HG03565 (cell line): ENCODE measurements at regions not wholly inside any gene's neighbourhood (a gene's known extent, or its start where the extent isn't known, plus 50 kb on each side); places are given as distances from the start of the nearest gene placed in this dataset.

Experiments used
- ATAC-seq: cut with Tn5 transposase; IDR thresholded peaks from one replicate; pipeline ENCODE4 v1.9.1; 2021; ENCODE audit warnings: mild to moderate bottlenecking, moderate library complexity; ENCODE audit not compliant: unreplicated experiment

DNA sequence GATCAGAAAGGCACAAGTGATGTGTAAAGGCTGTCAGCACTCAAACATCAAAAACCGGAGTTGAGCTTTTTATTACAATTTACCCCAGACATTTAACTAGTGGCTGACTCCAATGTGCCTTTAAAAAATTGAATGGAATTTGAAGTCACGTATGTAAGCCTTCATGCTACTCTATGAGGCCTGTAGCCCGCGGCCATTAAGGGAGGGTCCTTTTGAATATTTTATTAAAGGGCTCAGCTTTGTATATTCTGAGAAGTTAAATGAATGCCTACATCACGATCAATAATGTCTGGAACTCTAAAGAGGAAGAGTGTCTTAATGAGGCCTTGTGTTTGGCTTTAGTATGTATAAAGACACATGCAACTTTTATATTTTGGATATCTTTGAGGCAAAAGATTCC, 916.6 kb upstream of the CELF2 start:
- no peak for ATAC-seq

DNA sequence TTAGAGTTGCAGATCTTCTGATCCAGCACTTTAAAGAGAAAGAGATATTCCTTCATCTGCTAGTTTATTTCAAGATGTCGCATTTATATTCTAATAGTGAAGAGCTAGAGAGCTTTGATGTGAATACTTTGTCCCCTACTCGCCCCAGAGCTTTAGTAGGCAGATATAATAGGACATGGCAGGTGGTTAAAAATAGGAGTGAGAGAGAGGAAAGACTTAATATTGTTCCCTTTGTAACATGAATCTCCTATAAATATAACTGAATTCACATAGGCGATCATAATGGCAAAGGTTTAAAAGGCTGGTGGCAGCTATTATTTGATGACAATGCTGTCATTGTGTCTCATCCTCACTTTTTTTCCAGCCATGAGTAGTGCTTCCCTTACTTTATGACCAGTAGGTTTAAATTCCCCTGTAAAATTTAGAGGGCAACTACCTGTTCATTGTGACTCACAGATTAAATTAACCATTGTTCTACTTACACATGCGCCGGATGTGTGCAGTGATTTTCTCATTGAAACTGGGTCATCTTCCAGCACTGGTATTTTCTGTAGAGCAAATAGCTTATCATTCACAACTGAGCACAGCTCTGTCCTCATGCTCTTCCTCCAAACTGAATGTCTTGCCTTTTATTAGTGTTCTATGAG, 906.7 kb upstream of the CELF2 start:
- no peak for ATAC-seq

DNA sequence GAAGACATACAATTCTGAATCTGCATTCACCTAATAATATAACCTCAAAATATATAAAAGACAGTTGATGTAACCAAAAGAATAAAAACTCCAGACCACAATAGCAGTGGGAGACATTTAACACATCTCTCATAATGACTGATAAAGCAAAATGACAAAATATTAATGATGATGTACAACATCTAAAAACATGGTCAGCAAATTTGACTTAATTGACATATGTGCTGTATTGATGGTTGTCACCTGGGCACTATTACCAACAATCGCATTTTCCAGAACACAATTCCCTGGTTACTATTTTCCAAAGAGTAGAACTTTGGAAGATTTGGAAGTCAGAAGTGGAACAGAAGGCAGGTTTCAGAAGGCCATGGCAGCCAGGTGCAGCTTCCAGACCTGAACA, 899.5 kb upstream of the CELF2 start:
- no peak for ATAC-seq

DNA sequence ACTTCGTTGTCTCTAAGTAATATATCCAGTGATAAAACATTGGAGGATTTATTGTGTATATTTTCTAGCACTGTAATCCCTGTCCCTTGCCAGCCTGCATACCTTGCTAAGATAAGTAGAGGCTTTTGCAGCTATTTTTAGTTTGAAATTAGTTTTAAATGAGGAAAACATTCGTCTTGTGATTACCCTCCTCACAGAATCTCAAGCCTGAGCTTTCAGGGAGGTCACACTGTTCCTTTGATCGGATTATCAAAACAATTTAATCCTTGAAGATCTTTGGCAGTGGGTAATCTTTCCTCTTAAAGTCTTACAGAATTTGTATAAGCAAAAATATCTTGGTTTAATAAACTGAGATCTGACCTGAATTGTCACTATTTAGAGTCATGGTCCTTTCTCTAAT, 897.0 kb upstream of the CELF2 start:
- no peak for ATAC-seq

DNA sequence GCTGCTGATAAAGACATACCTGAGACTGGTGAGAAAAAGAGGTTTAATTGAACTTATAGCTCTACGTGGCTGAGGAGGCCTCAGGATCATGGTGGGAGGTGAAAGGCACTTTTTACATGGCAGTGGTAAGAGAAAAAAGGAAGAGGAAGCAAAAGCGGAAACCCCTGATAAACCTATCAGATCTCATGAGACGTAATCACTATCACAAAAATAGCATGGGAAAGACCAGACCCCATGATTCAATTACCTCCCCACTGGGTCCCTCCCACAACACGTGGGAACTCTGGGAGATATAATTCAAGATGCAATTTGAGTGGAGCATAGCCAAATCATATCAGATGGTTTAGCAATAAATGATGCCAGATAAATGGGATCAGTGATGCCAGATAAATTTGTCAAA, 892.0 kb upstream of the CELF2 start:
- no peak for ATAC-seq

DNA sequence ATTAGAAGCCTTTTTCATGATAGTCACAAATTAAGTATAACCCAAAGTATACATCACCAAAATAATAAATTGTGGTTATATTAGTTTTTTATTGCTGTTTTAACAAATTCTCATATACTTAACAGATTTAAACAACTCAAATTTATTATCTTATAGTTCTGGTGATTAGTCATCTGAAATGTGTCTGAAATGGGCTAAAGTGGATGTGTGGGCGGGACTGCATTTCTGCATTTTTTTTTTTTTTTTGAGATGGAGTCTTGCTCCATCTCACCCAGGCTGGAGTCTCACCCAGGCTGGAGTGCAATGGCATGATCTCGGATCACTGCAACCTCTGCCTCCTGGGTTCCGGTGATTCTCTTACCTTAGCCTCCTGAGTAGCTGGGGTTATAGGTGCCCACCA, 891.5 kb upstream of the CELF2 start:
- no peak for ATAC-seq

DNA sequence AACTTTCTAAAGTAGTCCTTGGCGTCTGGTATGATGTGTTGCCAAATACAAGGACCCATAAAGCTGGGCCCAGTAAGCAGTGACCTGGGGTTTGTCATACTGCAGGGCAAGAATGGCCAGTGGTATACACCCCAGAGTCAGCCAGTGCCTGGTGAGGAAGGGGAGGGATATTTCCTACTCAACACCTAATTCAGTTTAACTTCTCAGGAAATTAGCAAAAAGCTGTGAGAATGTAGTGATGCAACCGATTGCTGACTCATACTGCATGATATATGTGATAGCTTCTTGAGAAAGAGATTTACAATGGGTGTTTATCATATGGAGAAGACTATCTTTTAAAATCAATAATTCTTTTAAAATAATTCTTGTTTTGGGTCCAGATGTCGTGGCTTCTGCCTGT, 889.3 kb upstream of the CELF2 start:
- no peak for ATAC-seq

DNA sequence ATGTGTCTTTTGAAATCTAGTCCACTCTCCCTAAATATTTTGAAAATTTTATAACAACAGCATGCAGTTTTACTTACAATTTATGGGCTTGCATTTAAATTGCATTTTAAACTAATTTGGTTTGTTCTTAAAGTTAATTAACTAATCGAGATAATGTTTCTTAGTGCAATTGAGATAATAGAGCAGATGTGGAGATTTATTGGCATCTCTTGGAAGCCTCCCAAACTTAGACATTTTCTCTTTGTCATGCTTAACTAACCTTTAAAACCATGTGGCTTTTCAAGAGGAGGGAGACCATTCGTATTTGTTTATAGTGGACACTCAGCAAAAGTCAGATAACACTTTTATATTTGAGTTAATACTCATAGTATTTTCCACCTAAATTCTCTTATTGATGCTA, 887.0 kb upstream of the CELF2 start:
- ATAC-seq: no peak

DNA sequence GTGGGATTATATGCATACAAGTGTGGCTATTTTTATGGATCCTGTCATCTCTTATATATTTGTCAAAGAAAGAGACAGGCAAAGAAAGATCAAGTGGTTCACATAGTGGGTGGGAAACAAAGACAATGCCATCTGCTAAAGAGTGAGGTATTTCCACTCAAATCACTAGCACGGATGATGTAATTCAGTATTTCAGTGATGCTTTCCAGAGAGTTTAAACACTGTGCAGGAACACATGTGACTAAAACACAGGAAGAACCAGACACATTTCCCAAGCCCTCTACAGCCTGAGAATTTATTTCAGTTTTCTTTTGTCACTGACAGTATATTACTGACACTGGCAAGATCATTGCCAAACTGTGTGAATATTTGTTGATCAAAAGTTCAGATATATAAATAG, 885.7 kb upstream of the CELF2 start:
- ATAC-seq: no peak

DNA sequence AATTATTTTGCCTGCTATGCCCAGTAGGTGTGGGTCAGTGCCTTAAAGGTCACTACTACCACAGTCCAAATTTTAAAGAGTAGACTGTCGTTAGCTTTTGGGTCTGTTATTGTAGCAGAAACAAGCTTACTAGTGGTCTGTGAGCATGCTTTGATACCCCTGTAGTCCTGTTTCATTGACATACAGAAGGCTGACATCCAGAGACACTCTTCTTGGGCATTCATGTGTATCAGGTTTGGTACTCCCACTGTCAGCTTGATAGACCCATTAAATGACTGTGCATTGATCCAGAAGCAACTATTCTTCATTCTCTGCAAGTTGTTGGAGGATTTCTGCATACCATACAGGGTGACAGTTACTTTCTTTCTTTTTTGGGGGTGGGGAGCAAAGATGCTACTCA, 884.4 kb upstream of the CELF2 start:
- no peak for ATAC-seq

DNA sequence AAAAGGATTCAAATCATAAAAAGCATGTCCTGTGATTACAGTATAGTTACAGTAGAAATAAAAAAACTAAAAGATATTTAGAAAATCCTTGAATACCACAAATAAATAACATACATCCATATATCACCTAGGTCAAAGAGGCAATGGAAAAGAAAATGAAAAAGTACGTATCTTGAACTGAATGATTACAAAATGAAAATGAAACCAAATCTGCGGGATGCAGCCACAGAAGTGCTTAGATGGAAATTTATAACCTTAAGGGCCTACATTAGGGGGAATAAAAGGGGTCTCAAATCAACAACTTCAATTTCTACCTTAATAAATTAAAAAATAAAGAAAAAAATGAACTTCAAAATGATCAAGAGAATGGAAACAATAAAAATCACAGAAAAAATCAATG, 879.0 kb upstream of the CELF2 start:
- no peak for ATAC-seq

DNA sequence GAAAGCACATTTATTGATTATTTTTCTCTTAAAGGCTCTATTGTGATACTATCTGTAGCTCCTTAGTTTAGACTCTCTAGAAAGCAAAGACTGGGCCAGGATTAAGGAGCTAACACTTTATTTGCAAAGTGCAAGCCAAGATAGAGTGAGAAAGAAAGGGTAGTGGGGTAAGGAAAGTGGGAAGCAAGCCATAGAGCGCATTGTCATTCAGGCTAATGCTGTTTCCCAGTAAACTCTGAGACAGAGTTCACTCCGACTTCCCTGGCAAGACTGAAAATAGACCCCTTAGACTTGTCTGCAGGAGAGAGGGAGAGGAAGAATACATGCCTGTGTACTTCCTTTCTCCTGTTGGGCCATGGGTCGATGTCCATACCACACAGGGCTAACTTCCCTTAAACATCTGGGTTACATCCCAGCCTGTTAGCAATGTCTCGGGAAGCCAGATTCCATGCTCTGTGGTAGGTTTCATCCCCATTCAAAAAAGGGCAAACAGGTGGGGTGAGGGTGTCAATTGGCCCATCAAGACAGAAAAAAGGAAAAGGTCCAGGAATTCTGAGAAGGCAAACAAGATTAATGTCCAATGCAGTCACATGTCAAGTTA, 875.8 kb upstream of the CELF2 start:
- ATAC-seq: no peak

DNA sequence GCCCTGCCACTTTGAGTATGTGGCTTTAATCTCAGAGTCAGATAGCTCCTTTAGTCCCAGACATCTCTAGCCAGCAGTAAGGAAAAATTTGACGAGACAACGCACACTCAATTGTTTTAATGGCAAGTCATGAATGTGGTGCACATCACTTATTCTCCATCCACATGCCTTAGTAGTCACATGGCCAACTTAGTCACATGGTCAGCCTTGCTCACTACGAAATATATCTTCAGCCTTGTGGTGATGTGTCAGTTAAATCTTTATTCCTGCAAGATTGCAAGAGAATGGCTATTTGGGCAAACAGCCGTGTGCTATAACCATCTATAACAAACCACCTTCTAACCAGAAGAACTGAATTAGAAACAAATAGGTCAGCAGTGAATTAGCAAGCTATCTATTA, 871.1 kb upstream of the CELF2 start:
- no peak for ATAC-seq

DNA sequence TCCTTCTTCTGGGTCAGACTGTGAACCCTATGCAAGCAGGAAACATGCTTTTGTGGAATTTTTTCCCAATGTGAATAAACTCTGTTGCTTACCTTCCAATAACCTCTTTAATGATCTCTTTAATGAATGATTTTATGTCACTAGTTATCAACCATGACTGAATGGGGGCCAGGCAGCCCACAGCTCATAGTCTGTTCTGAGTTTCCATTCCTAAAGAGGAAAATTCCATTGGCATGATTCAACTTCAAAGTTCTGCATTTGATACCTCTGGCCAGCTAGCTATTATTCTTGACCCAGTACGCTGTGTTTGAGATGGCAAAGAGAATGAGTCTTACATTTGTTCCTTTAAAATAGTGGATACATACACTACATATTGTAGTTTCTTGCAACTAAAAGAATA, 867.8 kb upstream of the CELF2 start:
- ATAC-seq: no peak

DNA sequence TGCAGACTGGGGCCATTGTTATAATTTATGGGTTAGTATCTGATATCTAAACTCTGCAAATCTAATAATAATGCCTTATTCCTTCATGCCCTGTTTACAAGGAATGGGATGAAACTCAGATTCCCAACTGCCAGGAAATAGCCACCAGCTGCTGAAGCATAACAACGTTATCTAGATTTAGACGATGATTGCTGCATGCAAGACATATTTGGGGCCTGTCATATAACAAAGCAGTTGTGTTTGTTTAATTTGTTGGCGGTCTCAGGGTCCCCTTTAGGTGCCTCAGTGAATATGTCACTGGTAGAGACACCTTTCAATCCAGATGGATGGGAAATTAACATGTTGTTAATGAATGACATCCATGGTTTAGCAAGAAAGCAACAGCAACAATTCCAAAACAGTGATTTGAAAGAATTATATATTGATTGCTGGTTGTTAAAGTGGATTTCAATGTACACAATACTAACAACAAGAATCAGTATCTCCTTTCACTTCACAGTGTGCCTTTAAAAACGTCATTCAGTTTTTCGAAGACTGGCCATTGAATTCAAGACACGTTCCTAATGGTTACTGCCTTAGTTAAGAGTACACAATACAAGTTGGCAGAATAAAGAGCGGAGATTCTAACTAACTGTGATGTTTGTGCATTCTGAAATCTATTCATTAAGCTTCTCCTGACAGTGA, 860.6 kb upstream of the CELF2 start:
- ATAC-seq: no peak

DNA sequence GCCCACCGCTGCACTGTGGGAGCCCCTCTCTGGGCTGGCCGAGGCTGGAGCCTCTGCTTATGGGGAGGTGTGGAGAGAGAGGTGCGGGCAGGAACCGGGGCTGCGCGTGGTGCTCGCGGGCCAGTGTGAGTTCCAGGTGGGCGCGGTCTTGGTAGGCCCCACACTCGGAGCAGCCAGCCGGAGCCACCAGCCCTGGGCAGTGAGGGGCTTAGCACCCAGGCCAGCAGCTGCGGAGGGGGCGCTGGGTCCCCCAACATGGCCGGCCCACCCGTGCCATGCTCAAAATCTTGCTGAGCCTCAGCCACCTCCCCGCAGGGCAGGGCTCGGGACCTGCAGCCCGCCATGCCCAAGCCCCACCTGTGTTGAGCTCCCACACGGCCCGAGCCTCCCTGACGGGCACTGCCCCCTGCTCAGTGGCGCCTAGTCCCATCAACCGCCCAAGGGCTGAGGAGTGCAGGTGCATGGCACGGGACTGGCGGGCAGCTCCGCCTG, 856.8 kb upstream of the CELF2 start:
- no peak for ATAC-seq

DNA sequence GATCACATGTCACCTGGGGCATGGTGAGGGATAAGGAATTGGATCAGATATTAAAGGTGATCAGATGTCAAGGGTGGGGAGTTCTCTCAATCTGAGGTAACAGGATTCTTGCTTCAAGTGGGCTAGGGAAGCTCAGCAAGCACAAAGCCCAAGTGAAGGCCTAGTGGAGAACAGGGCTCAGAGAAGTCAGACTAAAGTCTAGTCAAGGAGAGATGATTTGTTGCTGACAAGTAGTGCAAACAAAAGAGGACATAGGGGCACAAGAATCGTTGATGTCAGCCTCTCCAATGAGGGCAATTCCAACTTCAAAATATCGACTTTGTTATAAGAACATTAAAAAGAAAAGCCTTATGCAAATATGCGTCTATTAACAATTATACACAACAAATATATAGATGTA, 852.8 kb upstream of the CELF2 start:
- no peak for ATAC-seq

DNA sequence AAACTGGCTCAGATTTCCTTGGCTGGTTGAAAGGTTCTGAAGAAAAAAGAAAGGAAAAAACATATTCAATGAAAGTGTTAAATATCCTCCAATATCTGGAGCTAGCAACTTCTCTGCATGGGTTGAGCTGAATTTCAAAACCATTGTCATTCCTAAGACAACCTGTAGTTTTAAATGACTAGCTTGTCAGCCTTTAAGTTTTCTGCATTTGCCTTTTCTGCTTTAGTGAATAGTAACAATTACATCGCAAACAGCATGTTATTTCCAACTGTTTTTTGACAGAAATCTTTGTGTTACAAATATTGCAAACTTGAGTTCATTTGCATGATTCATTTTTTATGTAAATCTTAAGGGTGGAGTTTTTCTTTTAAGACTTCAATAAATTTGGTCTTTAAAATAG, 852.3 kb upstream of the CELF2 start:
- no peak for ATAC-seq

DNA sequence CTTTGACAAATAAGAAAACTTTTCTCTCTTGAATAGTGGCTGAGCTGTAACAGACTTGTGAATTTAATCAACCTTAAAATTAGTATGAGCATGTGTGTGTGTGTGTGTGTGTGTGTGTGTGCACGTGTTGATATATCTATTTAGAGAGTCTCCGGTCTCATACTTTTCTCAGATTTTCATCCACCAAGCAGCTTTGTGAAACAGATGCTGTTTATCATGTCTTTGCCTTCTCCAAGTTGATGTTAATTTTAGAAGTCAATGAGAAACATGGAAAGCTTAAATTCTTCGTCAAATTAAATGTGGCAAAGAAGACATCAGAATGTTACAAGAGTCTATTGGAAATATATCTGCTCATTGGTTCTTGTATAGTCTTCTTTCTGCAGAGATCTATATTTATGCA, 839.2 kb upstream of the CELF2 start:
- no peak for ATAC-seq

DNA sequence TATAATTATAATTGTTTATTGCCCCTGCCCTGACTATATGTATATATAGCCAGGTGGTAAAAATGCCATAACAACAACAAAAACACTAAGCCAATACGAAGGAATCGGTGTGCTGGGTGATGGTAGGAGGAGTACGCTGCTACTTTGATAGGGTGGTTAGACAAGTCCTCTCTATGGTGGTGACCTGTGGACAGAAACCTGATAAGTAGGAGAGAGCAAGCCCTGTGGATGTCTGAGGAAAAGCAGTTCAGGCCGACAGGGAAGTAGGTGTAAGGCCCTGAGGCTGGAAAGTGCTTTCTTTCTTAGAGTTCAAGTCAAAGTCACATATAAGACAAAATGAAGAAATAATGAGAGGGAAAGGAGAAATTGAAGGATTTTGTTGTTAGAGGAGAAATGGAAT, 823.8 kb upstream of the CELF2 start:
- ATAC-seq: no peak

DNA sequence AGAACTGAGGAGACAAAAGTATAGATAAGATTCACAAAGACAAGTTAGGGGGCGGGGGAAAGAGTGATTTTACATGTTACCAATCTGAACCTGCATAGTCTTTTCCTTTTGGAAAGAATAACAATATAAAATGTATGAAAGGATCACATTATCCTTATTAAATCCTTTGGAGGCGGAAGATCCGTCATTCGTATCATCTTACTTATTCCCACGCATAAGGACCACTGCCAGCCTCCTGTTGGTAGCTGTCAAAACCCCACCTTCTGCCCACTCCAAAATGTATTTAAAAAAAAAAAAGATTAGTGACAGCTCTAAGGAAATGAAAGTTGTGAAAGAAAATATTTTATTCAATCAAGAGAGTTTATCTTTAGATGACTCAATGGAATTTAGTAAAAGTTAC, 821.0 kb upstream of the CELF2 start:
- no peak for ATAC-seq

DNA sequence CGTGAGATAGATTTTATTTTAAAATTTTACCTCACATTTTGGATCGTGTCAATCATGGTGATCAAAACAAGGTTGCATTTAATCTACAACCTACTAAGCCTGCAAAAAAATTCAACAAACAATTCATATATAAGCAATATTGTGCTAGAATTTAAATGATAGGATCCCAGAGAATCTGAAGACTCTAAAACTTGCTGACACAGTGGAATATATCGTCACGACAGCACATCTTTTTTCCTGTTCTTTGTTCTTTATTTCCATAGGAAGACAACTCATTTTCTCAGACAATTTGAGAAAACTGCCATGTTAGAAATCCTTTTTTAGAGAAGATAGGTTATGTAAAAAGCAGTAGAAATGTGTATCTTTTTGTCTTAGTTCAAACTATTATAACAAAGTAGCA, 820.2 kb upstream of the CELF2 start:
- ATAC-seq: no peak

DNA sequence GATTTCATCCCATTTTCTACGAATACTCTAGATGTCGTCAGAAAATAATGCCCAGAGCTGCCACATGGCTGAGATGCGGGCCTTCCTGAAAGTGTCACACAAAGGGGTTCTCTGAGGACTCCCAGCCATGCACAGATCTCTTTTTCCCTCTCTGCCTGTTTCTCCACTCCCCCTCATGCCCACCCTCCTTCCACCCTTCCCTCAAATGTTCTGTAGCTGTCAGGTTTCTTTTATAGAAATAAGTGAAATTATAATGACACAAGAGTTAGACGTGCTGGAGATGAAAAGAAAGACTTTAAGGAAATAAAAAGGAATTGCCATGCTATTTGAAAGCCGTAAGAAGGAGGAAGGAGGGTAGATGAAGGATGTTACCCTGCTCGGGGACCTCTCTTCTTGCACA, 819.3 kb upstream of the CELF2 start:
- no peak for ATAC-seq
